ENCODE measurements at regions not wholly inside any gene's neighbourhood (a gene's known extent, or its start where the extent isn't known, plus 50 kb on each side); places are given as distances from the start of the nearest gene placed in this dataset.

GRCh38 chr15:91538782-91539181, 314.7 kb upstream of the SLCO3A1 start:
- TF ChIP-seq YY1 (IDR thresholded peaks at IDR 0.05; ENCODE audit: borderline replicate concordance in 1 of 3, control insufficient read depth in 1 of 3, extremely low read depth in 1 of 3, insufficient read depth in 3 of 3, insufficient read length in 1 of 3, insufficient replicate concordance in 2 of 3, low read depth in 1 of 3, low read length in 2 of 3) (no peak), ATF6 (CRISPR knock-in tag; IDR thresholded peaks at IDR 0.05) (no peak), MYNN (IDR thresholded peaks at IDR 0.05) (no peak), MYNN (CRISPR knock-in tag; IDR thresholded peaks at IDR 0.05) (no peak), SIX5 (IDR thresholded peaks at IDR 0.05; ENCODE audit: borderline replicate concordance in 1 of 2, insufficient read depth in 1 of 2, low read depth in 1 of 2, low read length in 2 of 2) (no peak)
